HG03060 (cell line): ENCODE measurements at regions not wholly inside any gene's neighbourhood (a gene's known extent, or its start where the extent isn't known, plus 50 kb on each side); places are given as distances from the start of the nearest gene placed in this dataset.
"Not testable (repeated sequence)": the region's sequence is repeated elsewhere in the genome, so short reads cannot be mapped to it uniquely, and the experiment has no call there.

ENCODE experiments used
- ATAC-seq: cut with Tn5 transposase; IDR thresholded peaks from one replicate; pipeline ENCODE4 v1.9.1; 2021; ENCODE audit warnings: low read depth, moderate number of reproducible peaks; ENCODE audit not compliant: unreplicated experiment

GRCh38 chr11:90972159-90972558 is 749.3 kb upstream of the CHORDC1 start:
- ATAC-seq = not testable (repeated sequence)

GRCh38 chr11:90947930-90948329 is 725.1 kb upstream of the CHORDC1 start:
- no peak for ATAC-seq

- ATAC-seq = no peak
These were observed 707.4 kb upstream of the CHORDC1 start for GRCh38 chr11:90930252-90930651.

GRCh38 chr11:90919332-90919731 is 696.5 kb upstream of the CHORDC1 start:
- no peak for ATAC-seq

- no peak for ATAC-seq
These were observed 693.9 kb upstream of the CHORDC1 start for GRCh38 chr11:90916706-90917105.

GRCh38 chr11:90913131-90913668 is 690.4 kb upstream of the CHORDC1 start:
- ATAC-seq = no peak

GRCh38 chr11:90912631-90913030 is 689.8 kb upstream of the CHORDC1 start:
- ATAC-seq = no peak

GRCh38 chr11:90911192-90911591 is 688.3 kb upstream of the CHORDC1 start:
- ATAC-seq = no peak

GRCh38 chr11:90908074-90908473 is 685.2 kb upstream of the CHORDC1 start:
- ATAC-seq = no peak

GRCh38 chr11:90895850-90896249 is 673.0 kb upstream of the CHORDC1 start:
- ATAC-seq = no peak

GRCh38 chr11:90890347-90890746 is 667.5 kb upstream of the CHORDC1 start:
- no peak for ATAC-seq

GRCh38 chr11:90884181-90884580 is 661.3 kb upstream of the CHORDC1 start:
- ATAC-seq = no peak

GRCh38 chr11:90874986-90875385 is 652.1 kb upstream of the CHORDC1 start:
- ATAC-seq = no peak

- no peak for ATAC-seq
These were observed 651.4 kb upstream of the CHORDC1 start for GRCh38 chr11:90874281-90874680.

- no peak for ATAC-seq
These were observed 644.6 kb upstream of the CHORDC1 start for GRCh38 chr11:90867416-90867815.

- ATAC-seq = no peak
These were observed 633.9 kb upstream of the CHORDC1 start for GRCh38 chr11:90856790-90857189.

GRCh38 chr11:90855531-90855930 is 632.7 kb upstream of the CHORDC1 start:
- ATAC-seq = no peak

- ATAC-seq = no peak
These were observed 628.3 kb upstream of the CHORDC1 start for GRCh38 chr11:90851196-90851595.

GRCh38 chr11:90849312-90849711 is 626.5 kb upstream of the CHORDC1 start:
- no peak for ATAC-seq

GRCh38 chr11:90847268-90847886 is 624.5 kb upstream of the CHORDC1 start:
- no peak for ATAC-seq

- no peak for ATAC-seq
These were observed 623.8 kb upstream of the CHORDC1 start for GRCh38 chr11:90846628-90847027.

- no peak for ATAC-seq
These were observed 623.0 kb upstream of the CHORDC1 start for GRCh38 chr11:90845799-90846198.

GRCh38 chr11:90845126-90845525 is 622.3 kb upstream of the CHORDC1 start:
- no peak for ATAC-seq
